ENCODE measurements at regions not wholly inside any gene's neighbourhood (a gene's known extent, or its start where the extent isn't known, plus 50 kb on each side); places are given as distances from the start of the nearest gene placed in this dataset.

GRCh38 chr2:185044323-185044874 lies 446.1 kb downstream of the ZNF804A start:
- Histone ChIP-seq H3K4me1 (no peaks in the 10 kb centered on the region), H3K27ac (no peak overlapping the region), H3K9me3 (no peaks in the 10 kb centered on the region), H3K4me3 (no peak overlapping the region), H3K36me3 (no peaks in the 10 kb centered on the region), H3K27me3 (no peaks in the 10 kb centered on the region)
- TF ChIP-seq POLR2A (IDR thresholded peaks at IDR 0.05), result no peak
- no peak for TF ChIP-seq CTCF (IDR thresholded peaks at IDR 0.05)
- no peak for TF ChIP-seq POLR2AphosphoS5 (IDR thresholded peaks at IDR 0.05; ENCODE audit: insufficient read depth in 1 of 2, low read depth in 1 of 2)
- no peak for DNase-seq (ENCODE audit: extremely low spot score in 2 of 2)
- intact Hi-C loops (cut with DNase I), result no loop called here

- Histone ChIP-seq H3K36me3 (no peaks in the 10 kb centered on the region), H3K4me3 (no peak overlapping the region), H3K27ac (no peak overlapping the region), H3K4me1 (no peaks in the 10 kb centered on the region), H3K9me3 (no peaks in the 10 kb centered on the region), H3K27me3 (no peaks in the 10 kb centered on the region)
- no peak for DNase-seq (ENCODE audit: extremely low spot score in 2 of 2)
- intact Hi-C loops (cut with DNase I), result no loop called here
- TF ChIP-seq CTCF (IDR thresholded peaks at IDR 0.05) (no peak), POLR2AphosphoS5 (IDR thresholded peaks at IDR 0.05; ENCODE audit: insufficient read depth in 1 of 2, low read depth in 1 of 2) (no peak), POLR2A (IDR thresholded peaks at IDR 0.05) (no peak)
These were observed 452.5 kb downstream of the ZNF804A start for GRCh38 chr2:185050804-185051203.

- H3K36me3 ChIP-seq, result no peaks in the 10 kb centered on the region
- TF ChIP-seq CTCF (IDR thresholded peaks at IDR 0.05) (no peak), POLR2A (IDR thresholded peaks at IDR 0.05) (no peak), POLR2AphosphoS5 (IDR thresholded peaks at IDR 0.05; ENCODE audit: insufficient read depth in 1 of 2, low read depth in 1 of 2) (no peak)
- no peak overlapping the region for H3K27ac ChIP-seq
These were observed 465.4 kb downstream of the ZNF804A start for GRCh38 chr2:185063761-185064160.

GRCh38 chr2:185066128-185066527 lies 467.8 kb downstream of the ZNF804A start:
- Histone ChIP-seq H3K9me3 (no peaks in the 10 kb centered on the region), H3K36me3 (no peaks in the 10 kb centered on the region), H3K4me3 (no peak overlapping the region), H3K27ac (no peak overlapping the region), H3K4me1 (no peaks in the 10 kb centered on the region), H3K27me3 (no peaks in the 10 kb centered on the region)
- DNase-seq (ENCODE audit: extremely low spot score in 2 of 2), result no peak
- intact Hi-C loops (cut with DNase I), result no loop called here
- TF ChIP-seq POLR2AphosphoS5 (IDR thresholded peaks at IDR 0.05; ENCODE audit: insufficient read depth in 1 of 2, low read depth in 1 of 2) (no peak), CTCF (IDR thresholded peaks at IDR 0.05) (no peak), POLR2A (IDR thresholded peaks at IDR 0.05) (no peak)

More at GRCh38 chr2:185063761-185064160, 465.4 kb downstream of the ZNF804A start:
- no peak overlapping the region for H3K4me3 ChIP-seq
- intact Hi-C loops (cut with DNase I), result no loop called here
- DNase-seq (ENCODE audit: extremely low spot score in 2 of 2), result no peak
- H3K4me1 ChIP-seq, result no peaks in the 10 kb centered on the region
- no peaks in the 10 kb centered on the region for H3K9me3 ChIP-seq
- no peaks in the 10 kb centered on the region for H3K27me3 ChIP-seq

- no peak for DNase-seq (ENCODE audit: extremely low spot score in 2 of 2)
- no peak overlapping the region for H3K4me3 ChIP-seq
- no peaks in the 10 kb centered on the region for H3K36me3 ChIP-seq
- no peak overlapping the region for H3K27ac ChIP-seq
- no peaks in the 10 kb centered on the region for H3K4me1 ChIP-seq
- no peaks in the 10 kb centered on the region for H3K9me3 ChIP-seq
- intact Hi-C loops (cut with DNase I), result no loop called here
- no peak for TF ChIP-seq CTCF (IDR thresholded peaks at IDR 0.05)
- no peaks in the 10 kb centered on the region for H3K27me3 ChIP-seq
These were observed 470.8 kb downstream of the ZNF804A start for GRCh38 chr2:185069107-185069506.

All from vagina (tissue), 2 donors.